ENCODE measurements at regions not wholly inside any gene's neighbourhood (a gene's known extent, or its start where the extent isn't known, plus 50 kb on each side); places are given as distances from the start of the nearest gene placed in this dataset.

DNA sequence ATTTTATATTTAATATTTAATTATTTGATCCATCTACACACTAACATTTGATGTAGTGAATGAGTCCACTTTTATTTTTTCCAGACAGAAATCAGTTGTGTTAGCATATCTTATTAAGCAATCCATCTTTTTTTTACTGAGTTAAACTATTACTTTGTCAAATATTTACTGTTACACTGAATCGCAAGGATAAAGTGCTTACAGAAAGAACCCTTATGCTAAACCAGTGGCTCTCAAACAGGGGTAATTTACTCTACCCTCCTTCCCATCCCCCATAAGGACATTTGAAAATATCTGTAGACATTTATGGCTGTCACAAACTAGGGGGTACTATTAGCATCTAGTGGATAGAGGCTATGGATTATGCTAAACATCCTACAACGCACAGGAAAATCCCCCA lies 508.2 kb downstream of the C12orf50 start:
- Histone ChIP-seq H3K79me2 (ENCODE audit: insufficient read depth, low read depth) (no peaks in the 10 kb centered on the region), H3K27me3 (ENCODE audit: insufficient read depth, low read depth) (no peaks in the 10 kb centered on the region), H4K20me1 (ENCODE audit: insufficient read depth) (no peaks in the 10 kb centered on the region), H3K4me3 (IDR thresholded peaks at IDR 0.05; ENCODE audit: insufficient read depth, low read depth, low read length) (no peak overlapping the region), H3K9ac (no peak overlapping the region), H3K27ac (no peak overlapping the region), H2AFZ (ENCODE audit: low read depth) (no peak overlapping the region), H3K4me2 (no peak overlapping the region), H3K36me3 (ENCODE audit: insufficient read depth) (no peaks in the 10 kb centered on the region), H3K4me1 (ENCODE audit: low read depth, poor library complexity, severe bottlenecking) (no peaks in the 10 kb centered on the region)
- TF ChIP-seq CTCF (conservative IDR thresholded peaks at IDR 0.05; ENCODE audit: low read depth, low read length): no peak

- Histone ChIP-seq H3K9ac (no peak overlapping the region), H3K4me3 (IDR thresholded peaks at IDR 0.05; ENCODE audit: insufficient read depth, low read depth, low read length) (no peak overlapping the region), H4K20me1 (ENCODE audit: insufficient read depth) (no peaks in the 10 kb centered on the region), H3K79me2 (ENCODE audit: insufficient read depth, low read depth) (no peaks in the 10 kb centered on the region), H3K27me3 (ENCODE audit: insufficient read depth, low read depth) (no peaks in the 10 kb centered on the region), H2AFZ (ENCODE audit: low read depth) (no peak overlapping the region), H3K4me2 (no peak overlapping the region), H3K4me1 (ENCODE audit: low read depth, poor library complexity, severe bottlenecking) (no peaks in the 10 kb centered on the region), H3K27ac (no peak overlapping the region), H3K36me3 (ENCODE audit: insufficient read depth) (no peaks in the 10 kb centered on the region)
- TF ChIP-seq CTCF (conservative IDR thresholded peaks at IDR 0.05; ENCODE audit: low read depth, low read length): no peak
Measured at GRCh38 chr12:87518481-87518880, 510.7 kb downstream of the C12orf50 start.

GRCh38 chr12:87518036-87518435 lies 511.2 kb downstream of the C12orf50 start:
- no peak overlapping the region for H3K4me3 ChIP-seq (IDR thresholded peaks at IDR 0.05; ENCODE audit: insufficient read depth, low read depth, low read length)
- H3K4me2 ChIP-seq: no peak overlapping the region
- no peak for TF ChIP-seq CTCF (conservative IDR thresholded peaks at IDR 0.05; ENCODE audit: low read depth, low read length)
- H2AFZ ChIP-seq (ENCODE audit: low read depth): no peak overlapping the region
- H4K20me1 ChIP-seq (ENCODE audit: insufficient read depth): no peaks in the 10 kb centered on the region
- no peaks in the 10 kb centered on the region for H3K27me3 ChIP-seq (ENCODE audit: insufficient read depth, low read depth)
- H3K27ac ChIP-seq: no peak overlapping the region
- H3K36me3 ChIP-seq (ENCODE audit: insufficient read depth): no peaks in the 10 kb centered on the region
- H3K79me2 ChIP-seq (ENCODE audit: insufficient read depth, low read depth): no peaks in the 10 kb centered on the region
- no peaks in the 10 kb centered on the region for H3K4me1 ChIP-seq (ENCODE audit: low read depth, poor library complexity, severe bottlenecking)
- no peak overlapping the region for H3K9ac ChIP-seq

GRCh38 chr12:87513536-87514280 lies 515.5 kb downstream of the C12orf50 start:
- Histone ChIP-seq H3K36me3 (ENCODE audit: insufficient read depth) (no peaks in the 10 kb centered on the region), H3K27me3 (ENCODE audit: insufficient read depth, low read depth) (no peaks in the 10 kb centered on the region), H3K79me2 (ENCODE audit: insufficient read depth, low read depth) (no peaks in the 10 kb centered on the region), H4K20me1 (ENCODE audit: insufficient read depth) (no peaks in the 10 kb centered on the region), H3K4me1 (ENCODE audit: low read depth, poor library complexity, severe bottlenecking) (peaks cover 10% of the 10 kb centered on the region), H2AFZ (ENCODE audit: low read depth) (no peak overlapping the region), H3K9ac (no peak overlapping the region), H3K4me3 (IDR thresholded peaks at IDR 0.05; ENCODE audit: insufficient read depth, low read depth, low read length) (no peak overlapping the region), H3K4me2 (no peak overlapping the region), H3K27ac (no peak overlapping the region)
- TF ChIP-seq CTCF (conservative IDR thresholded peaks at IDR 0.05; ENCODE audit: low read depth, low read length): no peak

Data from KMS-11 (cell line).